ENCODE measurements at regions not wholly inside any gene's neighbourhood (a gene's known extent, or its start where the extent isn't known, plus 50 kb on each side); places are given as distances from the start of the nearest gene placed in this dataset.

- no peak overlapping the region for H2BK120ac ChIP-seq (ENCODE audit: low read depth, low read length, poor library complexity, severe bottlenecking)
- H2BK20ac ChIP-seq (ENCODE audit: low read depth, low read length, poor library complexity, severe bottlenecking): no peak overlapping the region
- H2BK5ac ChIP-seq (ENCODE audit: insufficient read length, low read length): no peak overlapping the region
- H2AFZ ChIP-seq (ENCODE audit: low read length): no peak overlapping the region
- no peak overlapping the region for H3K27ac ChIP-seq (ENCODE audit: insufficient read length, low read depth, low read length)
- H3K27ac Mint-ChIP-seq: no peak overlapping the region
- no peaks in the 10 kb centered on the region for H3K79me1 ChIP-seq (ENCODE audit: insufficient read depth, low read depth, low read length, poor library complexity, severe bottlenecking)
- H2BK15ac ChIP-seq (ENCODE audit: low read depth, low read length): no peak overlapping the region
- H3K23ac ChIP-seq (ENCODE audit: insufficient read length, low read depth, low read length): no peak overlapping the region
- peaks cover 9% of the 10 kb centered on the region in 2 experiments for H3K4me1 Mint-ChIP-seq
- H3K9ac ChIP-seq (ENCODE audit: extremely low read depth, insufficient read length, low read length): no peak overlapping the region
- no peak overlapping the region for H2AK5ac ChIP-seq (ENCODE audit: insufficient read length, low read length)
- TF ChIP-seq CTCF (conservative IDR thresholded peaks at IDR 0.05): no peak
- H3K23me2 ChIP-seq (ENCODE audit: insufficient read length, low read depth, low read length, poor library complexity, severe bottlenecking): no peaks in the 10 kb centered on the region
- H2BK12ac ChIP-seq (ENCODE audit: insufficient read length, low read depth, low read length): no peak overlapping the region
- no peak overlapping the region for H4K91ac ChIP-seq (ENCODE audit: insufficient read length, low read depth, low read length)
- H4K8ac ChIP-seq (replicated peaks; ENCODE audit: insufficient read length, low read depth, low read length): no peak overlapping the region
- no peaks in the 10 kb centered on the region for H3K9me3 Mint-ChIP-seq
- no peak overlapping the region for H3K4me3 Mint-ChIP-seq
- no peaks in the 10 kb centered on the region for H3K27me3 Mint-ChIP-seq (ENCODE audit: low read depth)
- no peak overlapping the region for H3K14ac ChIP-seq (ENCODE audit: insufficient read depth, low read length)
- H3K9me3 ChIP-seq (ENCODE audit: control insufficient read depth, low read depth, low read length): no peaks in the 10 kb centered on the region
- H3T11ph ChIP-seq (ENCODE audit: low read length): no peak overlapping the region
- H3K27me3 ChIP-seq (ENCODE audit: insufficient read depth, low read length): no peaks in the 10 kb centered on the region
- H3K4me2 ChIP-seq (ENCODE audit: insufficient read depth, insufficient read length, low read length): no peak overlapping the region
- no peaks in the 10 kb centered on the region; the same call in 1 of the 2 replicates for H3K4me1 ChIP-seq (ENCODE audit: insufficient read depth, low read length)
- H3K79me2 ChIP-seq (ENCODE audit: insufficient read depth, low read length): no peaks in the 10 kb centered on the region
- no CpG with 5 or more reads among the region's 2 CpGs for WGBS (ENCODE audit: extremely low coverage, insufficient read length, low lambda C conversion rate)
- no peak for DNase-seq
- H3K36me3 Mint-ChIP-seq (ENCODE audit: insufficient read depth in 1 of 3, low read depth in 3 of 3): no peaks in the 10 kb centered on the region
- no peak overlapping the region for H4K5ac ChIP-seq (ENCODE audit: insufficient read length, low read depth, low read length)
- H3K18ac ChIP-seq (ENCODE audit: insufficient read length, low read depth, low read length): no peak overlapping the region
- H3K56ac ChIP-seq (ENCODE audit: insufficient read length, low read depth, low read length): no peak overlapping the region
- H3K4ac ChIP-seq (ENCODE audit: low read depth, low read length): no peak overlapping the region
- no peaks in the 10 kb centered on the region for H4K20me1 ChIP-seq (ENCODE audit: control insufficient read depth, insufficient read depth, insufficient read length)
Measured at GRCh38 chr4:100968046-100968445, 379.3 kb downstream of the PPP3CA start.

Data from H9 (cell line).